ENCODE measurements at regions not wholly inside any gene's neighbourhood (a gene's known extent, or its start where the extent isn't known, plus 50 kb on each side); places are given as distances from the start of the nearest gene placed in this dataset.

DNA sequence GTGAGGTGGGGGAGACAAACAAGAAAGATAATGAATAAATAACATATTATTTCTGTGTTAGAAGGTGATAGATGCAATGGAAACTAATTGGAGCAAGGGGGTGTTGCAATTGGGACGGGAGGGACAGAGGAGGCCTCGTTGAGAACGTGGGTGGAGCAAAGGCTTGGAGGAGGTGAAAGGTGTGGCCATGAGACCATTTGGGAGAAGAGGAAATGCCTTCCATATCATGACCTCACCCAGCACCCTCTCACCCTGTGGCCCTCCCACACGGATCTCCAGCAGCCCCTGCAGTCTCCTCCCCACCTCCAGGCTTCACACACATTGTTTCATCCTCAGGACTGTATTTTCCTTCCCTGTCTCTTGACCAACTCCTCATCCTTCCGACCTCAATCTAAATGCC lies 85.3 kb upstream of the ARHGAP29 start:
- H3K4me3 ChIP-seq (ENCODE audit: low read depth, low read length) = no peak overlapping the region
- TF ChIP-seq, protein P1, sequence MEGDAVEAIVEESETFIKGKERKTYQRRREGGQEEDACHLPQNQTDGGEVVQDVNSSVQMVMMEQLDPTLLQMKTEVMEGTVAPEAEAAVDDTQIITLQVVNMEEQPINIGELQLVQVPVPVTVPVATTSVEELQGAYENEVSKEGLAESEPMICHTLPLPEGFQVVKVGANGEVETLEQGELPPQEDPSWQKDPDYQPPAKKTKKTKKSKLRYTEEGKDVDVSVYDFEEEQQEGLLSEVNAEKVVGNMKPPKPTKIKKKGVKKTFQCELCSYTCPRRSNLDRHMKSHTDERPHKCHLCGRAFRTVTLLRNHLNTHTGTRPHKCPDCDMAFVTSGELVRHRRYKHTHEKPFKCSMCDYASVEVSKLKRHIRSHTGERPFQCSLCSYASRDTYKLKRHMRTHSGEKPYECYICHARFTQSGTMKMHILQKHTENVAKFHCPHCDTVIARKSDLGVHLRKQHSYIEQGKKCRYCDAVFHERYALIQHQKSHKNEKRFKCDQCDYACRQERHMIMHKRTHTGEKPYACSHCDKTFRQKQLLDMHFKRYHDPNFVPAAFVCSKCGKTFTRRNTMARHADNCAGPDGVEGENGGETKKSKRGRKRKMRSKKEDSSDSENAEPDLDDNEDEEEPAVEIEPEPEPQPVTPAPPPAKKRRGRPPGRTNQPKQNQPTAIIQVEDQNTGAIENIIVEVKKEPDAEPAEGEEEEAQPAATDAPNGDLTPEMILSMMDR (IDR thresholded peaks at IDR 0.05; ENCODE audit: low read depth, low read length) = no peak
- in situ Hi-C loops (cut with HindIII; ENCODE audit: low sequenced_read_pairs) = no loop called here
- DNase-seq (ENCODE audit: low read depth, low spot score) = no peak

DNA sequence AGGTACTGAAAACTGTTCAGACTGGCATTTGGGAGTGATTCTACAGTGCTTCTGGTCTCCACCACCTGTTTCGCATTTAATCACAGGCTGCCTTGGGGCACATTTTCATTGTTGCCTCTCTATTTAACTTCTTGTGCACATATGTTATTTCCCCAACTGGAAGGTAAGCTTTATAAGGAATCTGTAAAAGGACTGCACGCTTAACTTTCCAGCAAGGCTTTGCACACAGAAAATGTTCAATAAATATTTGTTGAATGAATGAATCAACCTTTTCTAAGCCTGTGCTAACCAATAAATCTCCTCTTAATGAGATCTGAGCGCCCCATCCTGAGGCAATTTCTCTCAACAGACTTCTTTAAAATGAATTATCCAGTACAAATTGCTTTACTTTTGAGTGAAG lies 84.3 kb upstream of the ARHGAP29 start:
- in situ Hi-C loops (cut with HindIII; ENCODE audit: low sequenced_read_pairs) = no loop called here
- no peak for DNase-seq (ENCODE audit: low read depth, low spot score)
- TF ChIP-seq, protein P1 (IDR thresholded peaks at IDR 0.05; ENCODE audit: low read depth, low read length) = no peak
- no peak overlapping the region for H3K4me3 ChIP-seq (ENCODE audit: low read depth, low read length)

DNA sequence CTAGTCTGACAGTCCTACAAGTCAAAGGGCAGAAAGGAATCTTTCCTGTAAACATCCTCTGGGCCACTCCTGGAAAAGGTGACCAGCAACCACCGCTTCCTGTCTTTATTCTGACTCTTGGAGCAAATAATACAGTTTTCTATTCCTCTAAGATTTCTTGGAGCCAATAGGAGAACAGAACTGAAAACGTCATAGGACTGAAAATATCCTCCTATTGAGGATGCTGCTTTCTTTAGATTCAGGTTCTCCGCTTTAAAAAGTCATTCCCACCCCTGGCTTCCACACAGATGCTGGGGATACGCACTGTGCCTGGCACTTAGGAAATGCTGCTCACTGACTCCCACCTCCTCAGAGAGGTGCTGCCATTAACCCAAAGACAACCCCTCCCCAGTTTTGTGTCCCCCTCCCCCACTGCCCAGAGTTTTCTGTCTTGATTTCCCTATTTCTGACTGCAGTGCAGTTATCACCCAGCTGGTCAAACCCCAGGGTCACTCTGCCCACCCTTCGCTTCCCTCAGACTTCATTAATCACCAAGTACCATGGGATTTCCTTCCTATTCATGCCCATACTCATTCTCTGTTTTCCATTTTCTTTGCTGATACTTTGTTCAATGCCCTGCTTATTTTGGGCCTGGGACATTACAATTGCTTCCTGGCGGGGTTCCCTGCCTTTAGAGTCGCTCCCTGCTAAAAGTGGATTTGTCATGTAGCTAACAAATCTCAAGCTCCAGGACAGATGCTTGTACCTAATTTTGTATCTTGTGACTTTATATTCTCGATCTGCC lies 82.1 kb upstream of the ARHGAP29 start:
- in situ Hi-C loops (cut with HindIII; ENCODE audit: low sequenced_read_pairs) = no loop called here
- no peak for DNase-seq (ENCODE audit: low read depth, low spot score)
- no peak overlapping the region for H3K4me3 ChIP-seq (ENCODE audit: low read depth, low read length)
- TF ChIP-seq, protein P1 (IDR thresholded peaks at IDR 0.05; ENCODE audit: low read depth, low read length) = no peak

DNA sequence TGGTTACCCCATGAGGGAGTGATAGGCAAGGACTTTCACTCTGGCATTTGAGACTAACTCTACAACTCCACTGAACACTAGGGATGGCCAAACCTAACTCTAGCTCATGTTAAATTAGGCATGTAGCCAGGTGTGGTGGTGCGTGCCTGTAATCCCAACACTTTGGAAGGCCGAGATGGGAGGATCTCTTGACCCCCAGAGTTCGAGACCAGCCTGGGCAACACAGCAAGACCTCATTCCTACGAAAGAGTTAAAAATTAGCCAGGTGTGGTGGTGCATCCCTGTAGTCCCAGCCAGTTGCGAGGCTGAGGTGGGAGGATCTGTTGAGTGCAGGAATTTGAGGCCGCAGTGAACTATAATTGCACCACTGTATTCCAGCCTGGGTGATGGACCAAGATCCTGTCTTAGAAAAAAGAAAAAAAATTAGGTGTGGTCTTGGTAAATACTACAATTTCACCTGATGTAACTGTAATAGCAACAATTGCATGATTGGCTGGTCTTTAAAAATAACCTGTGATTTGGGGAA lies 81.2 kb upstream of the ARHGAP29 start:
- TF ChIP-seq, protein P1 (IDR thresholded peaks at IDR 0.05; ENCODE audit: low read depth, low read length) = no peak
- in situ Hi-C loops (cut with HindIII; ENCODE audit: low sequenced_read_pairs) = no loop called here
- DNase-seq (ENCODE audit: low read depth, low spot score) = no peak
- H3K4me3 ChIP-seq (ENCODE audit: low read depth, low read length) = no peak overlapping the region

DNA sequence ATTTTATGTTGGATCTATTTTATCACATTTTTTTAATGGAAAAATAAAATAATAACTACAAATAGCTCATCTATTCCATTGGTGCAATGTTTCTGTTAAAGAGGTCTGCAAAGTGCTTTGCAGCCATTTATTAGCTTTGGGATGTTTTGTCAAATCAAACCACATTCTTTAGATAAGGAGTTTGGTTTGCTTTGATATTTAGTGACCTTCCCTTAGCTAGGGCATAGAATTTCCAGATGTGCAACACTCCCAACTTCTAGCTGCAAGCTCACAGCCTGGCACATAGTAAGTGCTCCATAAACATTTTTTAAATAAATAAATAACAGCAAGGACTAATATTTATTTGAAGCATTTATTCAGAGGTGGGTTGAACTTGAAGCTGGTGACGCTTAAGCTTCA lies 80.4 kb upstream of the ARHGAP29 start:
- no peak for DNase-seq (ENCODE audit: low read depth, low spot score)
- no peak overlapping the region for H3K4me3 ChIP-seq (ENCODE audit: low read depth, low read length)
- in situ Hi-C loops (cut with HindIII; ENCODE audit: low sequenced_read_pairs) = no loop called here
- TF ChIP-seq, protein P1 (IDR thresholded peaks at IDR 0.05; ENCODE audit: low read depth, low read length) = no peak

DNA sequence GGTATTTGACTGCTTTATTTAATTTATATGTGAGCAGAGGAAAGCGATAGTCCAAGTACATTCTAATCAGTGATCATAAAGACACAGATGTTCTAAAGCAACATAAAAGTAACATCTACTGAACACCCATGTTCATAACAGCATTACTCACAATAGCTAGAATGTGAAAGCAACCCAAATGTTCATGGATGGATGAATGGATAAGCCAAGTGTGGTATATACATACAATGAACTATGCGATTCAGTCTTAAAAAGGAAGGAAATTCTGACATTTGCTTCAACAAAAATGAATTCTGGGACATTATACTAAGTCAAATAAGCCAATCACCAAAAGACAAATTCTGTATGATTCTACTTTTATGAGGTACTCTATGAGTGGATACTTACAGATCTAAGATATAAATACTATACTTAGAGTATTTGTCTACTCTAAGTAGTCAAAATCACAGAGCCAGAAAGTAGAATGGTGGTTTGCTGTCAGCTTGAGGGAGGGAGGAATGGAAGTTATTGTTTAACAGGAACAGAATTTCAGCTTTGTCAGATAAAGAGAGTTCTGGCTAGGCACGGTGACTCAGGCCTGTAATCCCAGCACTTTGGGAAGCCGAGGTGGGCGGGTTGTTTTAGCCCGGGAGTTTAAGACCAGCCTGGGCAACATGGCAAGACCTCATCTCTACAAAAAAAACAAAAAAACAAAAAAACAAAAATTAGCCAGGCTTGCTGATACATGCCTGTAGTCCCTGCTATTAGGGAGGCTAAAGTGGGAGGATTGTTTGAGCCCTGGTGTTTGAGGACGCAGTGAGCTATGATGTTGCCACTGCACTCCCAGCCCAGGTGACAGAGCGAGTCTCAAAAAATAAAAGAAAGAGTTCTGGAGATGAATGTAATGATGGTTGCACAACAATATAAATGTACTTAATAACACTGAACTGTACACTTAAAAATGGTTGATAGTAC lies 79.7 kb upstream of the ARHGAP29 start:
- H3K4me3 ChIP-seq (ENCODE audit: low read depth, low read length) = no peak overlapping the region
- TF ChIP-seq, protein P1 (IDR thresholded peaks at IDR 0.05; ENCODE audit: low read depth, low read length) = no peak
- in situ Hi-C loops (cut with HindIII; ENCODE audit: low sequenced_read_pairs) = no loop called here
- no peak for DNase-seq (ENCODE audit: low read depth, low spot score)
